SKM-1 (cell line): ENCODE measurements at regions not wholly inside any gene's neighbourhood (a gene's known extent, or its start where the extent isn't known, plus 50 kb on each side); places are given as distances from the start of the nearest gene placed in this dataset.

Experiments
- DNase-seq: peaks from one replicate; lab custom pipeline; 2025; ENCODE audit not compliant: unreplicated experiment; lab: John Stamatoyannopoulos, UW

- no peak for DNase-seq
Measured at GRCh38 chr14:66101662-66102061, 384.5 kb upstream of the CCDC196 start.

- DNase-seq = no peak
Measured at GRCh38 chr14:66104486-66104885, 381.7 kb upstream of the CCDC196 start.

GRCh38 chr14:66105815-66106214 is 380.4 kb upstream of the CCDC196 start:
- DNase-seq = no peak

GRCh38 chr14:66109426-66109825 is 376.7 kb upstream of the CCDC196 start:
- DNase-seq = no peak

GRCh38 chr14:66111891-66112290 is 374.3 kb upstream of the CCDC196 start:
- no peak for DNase-seq

GRCh38 chr14:66114071-66114470 is 372.1 kb upstream of the CCDC196 start:
- DNase-seq = no peak

GRCh38 chr14:66115740-66116502 is 370.2 kb upstream of the CCDC196 start:
- no peak for DNase-seq

GRCh38 chr14:66116732-66117131 is 369.4 kb upstream of the CCDC196 start:
- no peak for DNase-seq

GRCh38 chr14:66117600-66117999 is 368.6 kb upstream of the CCDC196 start:
- DNase-seq = no peak

- no peak for DNase-seq
Measured at GRCh38 chr14:66119606-66120231, 366.5 kb upstream of the CCDC196 start.

GRCh38 chr14:66120402-66120801 is 365.8 kb upstream of the CCDC196 start:
- DNase-seq = no peak

GRCh38 chr14:66121859-66122258 is 364.3 kb upstream of the CCDC196 start:
- DNase-seq = no peak

- DNase-seq = no peak
Measured at GRCh38 chr14:66129224-66129623, 356.9 kb upstream of the CCDC196 start.

GRCh38 chr14:66131111-66131510 is 355.1 kb upstream of the CCDC196 start:
- no peak for DNase-seq

GRCh38 chr14:66133666-66134065 is 352.5 kb upstream of the CCDC196 start:
- no peak for DNase-seq

GRCh38 chr14:66135831-66136230 is 350.3 kb upstream of the CCDC196 start:
- DNase-seq = no peak

GRCh38 chr14:66137081-66137480 is 349.1 kb upstream of the CCDC196 start:
- DNase-seq = no peak

GRCh38 chr14:66139432-66139831 is 346.7 kb upstream of the CCDC196 start:
- DNase-seq = no peak

- peak; percentile 12 for DNase-seq
Measured at GRCh38 chr14:66140213-66140918, 345.8 kb upstream of the CCDC196 start.

- DNase-seq = no peak
Measured at GRCh38 chr14:66140963-66141362, 345.2 kb upstream of the CCDC196 start.

- DNase-seq = no peak
Measured at GRCh38 chr14:66141733-66142132, 344.4 kb upstream of the CCDC196 start.
